ENCODE measurements at regions not wholly inside any gene's neighbourhood (a gene's known extent, or its start where the extent isn't known, plus 50 kb on each side); places are given as distances from the start of the nearest gene placed in this dataset.

DNA sequence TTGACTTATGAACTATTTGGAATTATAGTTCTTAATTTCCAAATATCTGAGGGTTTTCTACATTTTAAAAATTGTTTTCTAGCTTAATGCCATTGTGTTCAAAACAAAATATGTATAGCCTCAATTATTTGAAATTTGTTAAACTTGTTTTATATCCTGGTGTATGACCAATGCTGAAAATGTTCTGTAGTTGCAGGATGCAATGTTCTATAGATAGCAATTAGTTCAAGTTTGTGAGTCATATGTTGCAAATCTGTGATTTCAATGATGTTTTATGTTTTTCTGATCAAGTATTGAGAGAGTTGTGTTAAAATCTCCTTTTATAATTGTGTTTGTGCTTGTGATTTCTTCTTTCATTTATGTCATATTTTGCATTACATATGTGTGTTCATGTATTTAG, 517.5 kb downstream of the ADGRL2 start:
- DNase-seq: no peak

DNA sequence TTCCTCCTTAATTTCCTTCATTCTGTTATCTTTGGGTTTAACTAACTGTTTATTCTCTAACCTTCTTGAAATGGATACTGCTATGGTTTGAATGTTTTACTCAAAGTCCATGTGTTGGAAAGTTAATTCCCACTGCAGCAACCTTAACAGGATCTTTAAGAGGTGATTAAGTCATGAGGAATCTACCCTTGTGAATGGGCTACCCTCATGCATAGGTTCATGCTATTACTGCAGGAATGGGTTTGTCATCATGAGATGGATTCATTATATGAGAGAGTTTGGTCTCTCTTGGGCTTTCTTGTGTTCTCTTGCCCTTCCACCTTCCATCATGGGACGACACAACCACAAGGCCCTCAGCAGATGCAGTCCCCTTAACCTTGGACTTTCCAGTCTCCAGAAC, 516.9 kb downstream of the ADGRL2 start:
- no peak for DNase-seq

DNA sequence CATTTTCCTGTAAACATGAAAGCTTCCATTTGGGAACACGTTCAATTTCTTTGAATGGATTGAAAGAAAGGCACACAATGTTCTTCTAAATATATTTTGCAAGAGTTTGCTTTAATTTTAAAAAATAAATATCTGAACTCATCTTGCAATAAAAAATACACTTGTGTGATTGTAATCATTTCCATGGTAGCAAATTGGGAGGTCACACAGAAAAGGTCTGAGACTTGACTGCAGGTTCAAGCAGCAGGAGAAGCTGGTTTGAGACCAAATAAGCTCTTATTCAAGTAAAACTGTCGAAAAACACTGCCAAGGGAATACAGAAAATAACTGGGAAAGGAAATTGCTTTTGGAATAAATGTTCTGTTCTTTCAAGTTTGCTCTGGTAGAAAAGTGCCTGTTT, 498.9 kb downstream of the ADGRL2 start:
- no peak for DNase-seq

DNA sequence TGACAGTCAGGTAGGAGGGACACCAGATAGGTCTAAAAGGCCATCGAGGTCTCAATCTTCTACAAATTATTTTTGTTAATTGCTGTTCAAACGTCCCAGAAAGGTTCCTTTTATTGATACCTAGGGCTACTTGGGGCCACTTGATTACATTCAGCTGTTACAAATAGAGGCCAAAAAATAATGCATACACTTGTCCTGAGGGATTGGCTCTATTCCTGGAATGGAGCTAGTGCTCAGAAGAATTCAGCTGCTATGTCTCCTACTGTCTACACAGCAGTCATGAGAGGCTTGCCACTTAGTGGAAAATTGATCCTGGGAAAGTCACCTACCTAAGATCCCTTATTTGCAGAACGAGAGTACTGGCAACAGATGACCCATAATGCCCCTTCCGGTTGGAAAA, 498.3 kb downstream of the ADGRL2 start:
- no peak for DNase-seq

DNA sequence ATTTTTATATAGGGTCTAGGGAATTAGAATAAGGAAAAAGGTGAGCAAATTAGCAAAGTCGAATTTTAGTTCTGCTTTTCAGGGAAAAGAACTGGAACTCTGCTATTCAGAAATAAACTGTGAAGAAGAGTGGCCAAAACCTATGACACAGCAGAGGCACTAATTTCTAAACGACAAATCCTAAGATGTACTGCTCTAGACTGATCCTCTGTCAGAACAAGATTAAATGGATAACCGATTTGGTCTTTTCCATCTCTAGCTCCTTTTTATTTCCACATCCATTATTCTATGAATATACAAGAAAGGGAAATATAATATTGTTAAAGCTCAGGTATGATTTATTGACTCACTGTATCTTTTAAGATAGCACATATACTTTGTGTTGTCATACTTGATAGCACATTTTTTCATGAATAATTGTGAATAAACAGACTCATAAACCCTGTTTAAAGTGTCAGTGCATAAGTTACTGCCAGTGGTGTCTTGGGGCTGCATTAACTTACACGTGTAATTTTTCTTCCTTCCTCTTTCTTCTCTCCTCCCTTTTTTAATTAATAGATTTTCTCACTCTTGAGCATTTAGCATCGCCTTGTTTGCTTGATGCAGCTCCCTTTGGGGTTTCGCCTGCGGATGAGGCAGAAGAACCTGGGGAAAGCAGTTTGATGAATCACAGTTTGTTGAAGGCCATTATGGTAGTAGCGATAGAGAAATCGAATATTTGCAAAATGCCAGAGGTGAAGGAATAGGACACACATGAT, 496.6 kb downstream of the ADGRL2 start:
- DNase-seq: no peak

DNA sequence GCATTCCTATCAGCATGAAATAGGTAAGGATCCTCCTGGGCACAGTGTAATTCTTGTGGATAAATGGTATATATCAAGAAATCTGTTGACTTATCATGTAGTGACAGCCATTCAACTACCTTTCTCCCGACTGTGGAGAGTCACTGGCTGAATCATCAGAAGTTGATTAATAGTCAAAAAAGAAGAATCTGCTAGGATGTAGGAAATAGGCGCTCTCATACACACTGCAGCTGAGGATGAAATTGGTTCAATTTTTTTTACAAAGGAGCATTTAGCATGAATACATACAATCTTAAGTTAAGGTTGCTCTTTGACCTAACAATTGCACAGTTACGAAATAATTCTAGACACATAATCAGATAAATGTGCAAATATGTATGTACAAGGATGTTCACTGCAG, 486.8 kb downstream of the ADGRL2 start:
- DNase-seq: no peak

DNA sequence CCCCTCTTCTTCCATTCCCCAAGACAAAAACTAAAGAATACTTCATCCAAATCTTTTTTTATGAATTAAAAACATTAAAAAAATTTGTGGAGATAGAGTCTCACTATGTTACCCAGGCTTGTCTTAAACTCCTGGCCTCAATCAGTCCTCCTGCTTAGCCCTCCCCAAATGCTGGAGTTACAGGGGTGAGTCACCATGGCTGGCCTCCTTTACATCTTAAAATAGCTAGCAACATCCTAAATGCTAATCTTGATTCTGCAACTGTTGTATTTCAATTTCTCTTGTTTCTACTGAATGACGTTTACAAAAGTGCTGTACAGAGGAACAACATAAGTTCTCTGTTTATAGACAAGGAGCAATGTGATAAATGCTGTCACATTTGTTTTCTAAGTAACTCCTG, 483.5 kb downstream of the ADGRL2 start:
- DNase-seq: no peak

DNA sequence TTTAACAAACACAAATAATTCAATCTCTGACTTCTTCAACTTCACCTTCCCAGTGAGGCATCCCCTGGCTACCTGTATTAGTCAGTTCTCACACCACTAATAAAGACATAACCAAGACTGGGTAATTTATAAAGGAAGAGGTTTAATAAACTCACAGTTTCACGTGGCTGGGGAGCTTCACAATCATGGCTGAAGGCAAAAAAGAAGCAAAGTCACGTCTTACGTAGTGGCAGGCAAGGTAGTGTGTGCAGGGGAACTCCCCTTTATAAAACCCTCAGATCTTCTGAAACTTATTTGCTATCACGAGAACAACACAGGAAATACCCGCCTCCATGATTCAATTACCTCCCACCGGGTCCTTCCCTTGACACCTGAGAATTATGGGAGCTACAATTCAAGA, 478.5 kb downstream of the ADGRL2 start:
- no peak for DNase-seq

DNA sequence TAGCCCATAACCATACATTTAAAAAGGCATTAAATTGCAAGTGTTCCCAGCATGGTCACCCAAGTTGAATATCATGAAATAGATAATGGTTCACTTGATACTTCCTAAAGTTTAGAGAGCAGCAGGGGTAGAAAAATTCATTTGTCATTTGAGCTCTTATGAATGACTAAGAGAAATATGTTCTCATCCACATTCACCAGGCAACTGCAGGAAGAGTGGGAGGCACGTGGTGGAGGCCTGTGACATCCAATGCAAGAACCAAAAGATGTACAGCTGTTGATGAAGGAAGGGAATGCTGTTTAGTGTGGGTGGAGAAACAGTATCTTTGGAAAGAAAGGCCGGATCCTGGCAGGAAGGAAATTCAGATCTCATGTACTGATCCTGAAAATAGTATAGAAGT, 473.1 kb downstream of the ADGRL2 start:
- DNase-seq: no peak

DNA sequence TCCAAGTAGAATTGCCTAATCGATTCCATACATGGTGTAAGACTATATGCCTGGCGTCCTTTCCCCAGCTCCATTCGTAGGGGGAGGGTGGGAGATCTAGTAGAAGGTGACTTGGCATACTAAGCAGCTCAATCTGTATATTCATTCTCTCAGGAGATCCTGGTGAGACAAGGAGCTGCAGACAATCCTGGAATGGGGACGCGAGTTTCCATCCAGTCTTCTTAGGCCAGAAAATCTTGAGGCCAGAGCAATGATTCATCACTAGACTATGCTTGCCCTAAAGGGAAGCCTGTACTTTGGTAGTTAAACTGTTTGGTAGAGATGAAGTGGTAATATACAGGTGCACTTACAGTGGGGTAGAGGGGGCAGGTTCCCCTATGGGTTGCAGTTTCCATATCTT, 468.7 kb downstream of the ADGRL2 start:
- DNase-seq: no peak

DNA sequence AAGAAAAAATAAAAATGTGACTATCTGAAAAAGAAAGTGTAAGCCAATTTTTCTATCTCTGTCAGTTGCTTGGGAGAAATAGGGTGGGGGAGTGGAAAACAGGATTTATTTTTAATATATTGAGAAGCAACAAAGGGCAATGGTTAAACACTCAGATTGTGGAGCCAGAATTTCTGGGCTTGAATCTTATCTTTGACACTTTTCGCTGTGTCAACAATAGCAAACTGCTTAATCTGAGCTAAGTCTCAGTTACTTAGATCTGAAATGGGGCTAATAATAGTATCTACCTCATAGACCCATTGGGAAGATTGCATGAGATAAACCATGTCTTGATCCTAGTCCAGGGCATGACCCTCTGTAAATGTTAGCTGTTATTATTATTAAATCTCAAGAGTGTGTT, 468.1 kb downstream of the ADGRL2 start:
- no peak for DNase-seq

DNA sequence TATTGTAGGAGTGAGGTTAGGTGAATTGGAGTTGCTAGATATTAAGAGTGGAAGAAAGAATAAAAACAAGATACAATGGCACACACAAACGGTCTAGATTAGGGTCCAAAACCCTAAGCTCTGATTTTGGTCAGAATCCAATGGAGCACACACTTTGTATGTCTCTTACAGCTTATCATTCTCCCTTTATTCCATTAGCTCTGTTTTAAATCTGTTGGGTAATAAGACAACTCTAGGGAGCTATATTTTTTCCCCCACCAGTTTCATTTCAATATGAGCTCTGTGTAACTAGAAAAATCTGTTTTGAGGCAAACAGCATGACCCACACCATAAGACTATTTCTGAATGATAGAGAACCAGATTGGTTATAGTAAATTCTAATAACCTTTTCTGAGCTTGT, 465.6 kb downstream of the ADGRL2 start:
- DNase-seq: no peak

DNA sequence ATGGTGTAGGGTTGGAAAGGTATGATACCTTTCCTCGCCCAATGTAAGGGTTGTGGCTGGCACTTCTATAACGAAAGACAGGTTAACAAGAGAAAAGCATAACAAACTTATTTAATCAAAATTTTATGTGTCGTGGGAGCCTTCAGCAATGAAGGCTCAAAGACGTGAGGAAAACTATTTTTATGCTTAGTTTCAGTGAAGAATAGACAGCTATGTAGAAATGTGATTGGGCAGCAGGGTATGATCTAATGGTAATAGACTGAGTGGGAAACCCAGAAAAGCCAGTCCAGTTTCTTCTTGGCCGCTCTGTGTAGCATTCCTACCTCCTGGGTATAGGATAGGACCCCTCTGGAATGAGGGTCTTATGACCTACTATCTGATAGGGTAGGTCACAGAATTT, 464.7 kb downstream of the ADGRL2 start:
- no peak for DNase-seq

DNA sequence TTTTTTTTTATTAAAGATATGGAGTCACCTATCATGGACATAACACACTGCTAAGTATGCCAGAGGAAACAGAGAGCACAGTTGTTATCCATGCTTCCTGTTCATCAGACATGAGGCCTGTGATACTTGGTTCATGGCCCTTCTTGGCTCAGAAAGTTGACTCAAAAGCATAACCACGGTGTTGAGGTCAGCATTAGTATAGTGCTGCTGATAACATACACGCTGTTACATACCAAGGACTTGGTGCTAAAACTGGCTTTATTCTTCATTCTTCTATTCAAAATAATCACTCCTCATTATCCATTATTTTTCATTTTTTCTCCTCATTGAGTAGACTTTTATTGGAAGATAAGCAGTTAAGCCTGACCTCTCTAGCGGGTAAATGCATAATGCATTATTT, 464.1 kb downstream of the ADGRL2 start:
- DNase-seq: no peak

DNA sequence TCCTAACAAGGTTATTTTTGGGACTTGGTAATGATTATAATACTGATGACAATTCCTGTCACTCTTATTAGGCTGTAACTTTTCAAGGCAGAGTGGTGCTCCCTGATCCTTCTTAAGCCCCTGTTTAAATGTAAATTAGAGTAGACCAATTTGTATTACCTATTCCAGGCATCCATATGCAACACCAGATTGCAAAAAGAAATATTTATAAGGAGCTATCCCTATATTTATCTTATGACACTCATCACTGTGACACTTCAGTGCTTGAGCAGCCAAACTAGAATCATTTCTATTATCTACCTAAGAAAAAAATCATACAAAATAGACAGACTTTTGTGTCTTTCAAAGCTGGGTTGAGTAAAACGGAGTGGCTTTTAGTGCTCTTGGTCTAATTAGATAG, 462.7 kb downstream of the ADGRL2 start:
- DNase-seq: no peak

DNA sequence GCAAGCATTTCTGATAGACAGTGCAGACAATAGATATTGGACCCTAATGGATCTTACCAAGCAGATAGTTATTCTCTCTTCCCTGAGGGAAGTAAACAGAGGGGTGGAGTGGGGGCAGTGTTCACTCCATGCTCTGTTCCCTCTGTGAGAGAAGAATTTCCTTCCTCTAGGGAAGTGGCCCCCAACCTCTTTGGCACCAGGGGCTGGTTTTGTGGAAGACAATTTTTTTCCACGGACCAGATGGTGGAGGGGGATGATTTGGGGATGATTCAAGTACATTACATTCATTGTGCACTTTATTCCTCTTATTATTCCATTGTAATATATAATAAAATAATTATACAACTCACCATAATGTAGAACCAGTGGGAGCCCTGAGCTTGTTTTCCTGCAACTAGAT, 459.9 kb downstream of the ADGRL2 start:
- DNase-seq: no peak

DNA sequence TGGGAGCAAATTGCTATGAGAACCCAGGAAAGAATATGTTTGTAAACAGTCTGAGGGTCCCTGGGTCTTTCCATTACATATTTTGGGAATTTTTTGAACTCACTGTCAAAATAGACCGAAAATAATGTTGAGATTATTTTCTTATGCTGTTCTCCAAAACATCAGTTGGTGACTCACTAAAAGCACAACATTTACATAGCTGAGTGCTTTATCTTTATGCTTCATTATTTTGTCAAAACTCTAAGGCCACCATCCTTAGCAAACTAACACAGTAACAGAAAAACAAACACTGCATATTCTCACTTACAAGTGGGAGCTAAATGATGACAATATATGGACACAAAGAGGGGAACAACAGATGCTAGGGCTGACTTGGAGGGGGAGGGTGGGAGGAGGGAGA, 459.3 kb downstream of the ADGRL2 start:
- no peak for DNase-seq

DNA sequence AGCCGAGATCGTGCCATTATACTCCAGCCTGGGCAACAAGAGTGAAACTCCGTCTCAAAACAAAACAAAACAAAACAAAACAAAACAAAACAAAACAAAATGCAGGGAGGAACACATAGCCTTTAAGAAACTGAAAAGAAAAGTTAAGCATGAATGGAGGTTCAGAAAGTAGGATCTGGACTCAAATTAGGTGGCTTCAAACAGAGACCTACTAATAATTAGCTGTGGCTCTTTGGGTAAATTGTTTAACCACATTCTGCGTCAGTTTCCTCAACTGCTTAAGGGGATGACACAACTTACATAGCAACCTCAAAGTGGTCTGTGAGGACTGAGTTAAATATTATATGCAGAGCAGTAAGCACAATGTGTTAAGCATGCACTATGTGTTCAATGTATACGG, 458.2 kb downstream of the ADGRL2 start:
- no peak for DNase-seq

DNA sequence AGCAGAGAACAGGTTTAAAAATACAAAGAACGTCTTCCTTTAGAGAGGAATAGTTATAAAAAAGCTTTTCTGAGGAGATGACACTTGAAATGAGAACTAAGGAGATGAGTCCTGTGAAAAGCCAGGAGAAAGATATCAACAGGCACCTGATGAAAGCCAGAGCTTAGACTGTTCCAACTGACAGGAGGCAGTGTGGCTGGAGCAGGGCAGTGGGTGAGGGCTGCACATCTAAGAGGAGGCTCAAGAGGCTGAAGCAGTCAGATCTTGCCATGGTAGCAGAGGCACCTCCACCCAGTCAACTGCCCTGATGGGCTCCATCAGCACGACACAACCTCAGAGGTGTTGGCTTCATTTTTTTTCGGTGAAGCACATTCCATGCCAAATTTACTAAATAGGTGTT, 445.3 kb downstream of the ADGRL2 start:
- DNase-seq: no peak

DNA sequence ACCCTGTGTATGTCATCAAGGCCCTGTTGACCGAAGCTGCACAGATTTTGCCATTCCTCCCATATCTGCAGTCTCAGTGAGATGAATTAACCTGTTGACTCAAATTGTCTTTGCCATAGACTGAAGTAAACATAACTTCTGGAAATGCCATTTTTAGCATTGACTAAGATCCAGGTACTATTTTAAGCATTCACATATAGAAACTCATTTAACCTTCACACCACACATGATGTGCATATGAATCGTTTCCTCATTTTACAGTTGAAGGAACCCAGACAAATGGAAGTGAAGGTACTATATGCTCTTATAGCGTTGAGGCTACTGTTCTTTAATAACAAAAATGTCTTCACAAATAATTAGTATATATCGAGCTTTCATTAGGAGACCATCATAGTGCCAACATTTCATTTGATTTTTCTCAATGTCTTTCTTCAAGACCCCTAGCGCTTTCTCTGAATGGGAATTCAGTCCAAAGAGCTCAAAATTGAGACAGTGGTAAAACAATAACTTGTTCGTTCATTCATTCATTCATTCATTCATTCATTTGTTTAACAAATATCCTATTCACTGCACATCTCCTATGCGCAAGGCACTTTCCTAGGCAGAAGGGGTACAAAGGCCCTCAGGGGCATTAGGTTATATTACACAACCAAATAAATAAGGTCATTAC, 444.7 kb downstream of the ADGRL2 start:
- DNase-seq: no peak

DNA sequence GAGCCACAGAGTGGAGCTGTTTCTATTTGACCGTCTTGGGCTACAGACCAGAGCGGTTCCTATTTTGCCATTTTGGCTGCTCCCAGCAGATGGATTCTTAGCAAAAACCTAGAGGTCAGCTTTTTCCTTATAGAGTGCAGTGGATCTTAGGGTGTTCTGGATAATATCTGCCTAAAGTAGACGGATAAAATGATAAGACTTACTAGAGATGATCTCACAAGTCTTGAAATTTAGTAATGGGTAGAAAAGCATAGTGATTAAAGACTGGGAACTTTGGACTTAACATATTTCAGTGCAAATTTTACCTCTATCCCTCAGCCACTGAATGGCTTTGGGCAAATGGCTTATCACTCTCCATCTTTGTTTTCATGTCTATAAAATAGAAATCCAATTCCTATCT, 439.8 kb downstream of the ADGRL2 start:
- no peak for DNase-seq

DNA sequence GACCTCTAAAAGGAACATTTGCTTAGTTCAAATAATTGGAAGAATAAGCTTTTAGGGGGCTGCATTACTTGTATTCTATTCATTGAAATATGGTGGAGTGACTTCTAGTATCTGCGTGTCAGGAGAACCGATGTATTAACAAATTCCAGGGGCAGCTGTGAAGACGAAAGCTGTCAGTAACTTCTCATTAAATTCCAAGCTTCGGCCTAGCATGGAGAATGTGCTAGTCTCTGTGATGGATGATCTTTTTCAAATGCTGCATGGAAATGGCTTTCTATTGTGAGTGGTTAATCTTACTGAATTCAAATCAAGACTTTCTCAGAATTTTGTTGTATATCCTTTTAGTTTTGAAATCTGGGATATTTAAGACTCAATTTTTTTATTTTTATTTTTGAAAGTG, 429.9 kb downstream of the ADGRL2 start:
- DNase-seq: no peak

DNA sequence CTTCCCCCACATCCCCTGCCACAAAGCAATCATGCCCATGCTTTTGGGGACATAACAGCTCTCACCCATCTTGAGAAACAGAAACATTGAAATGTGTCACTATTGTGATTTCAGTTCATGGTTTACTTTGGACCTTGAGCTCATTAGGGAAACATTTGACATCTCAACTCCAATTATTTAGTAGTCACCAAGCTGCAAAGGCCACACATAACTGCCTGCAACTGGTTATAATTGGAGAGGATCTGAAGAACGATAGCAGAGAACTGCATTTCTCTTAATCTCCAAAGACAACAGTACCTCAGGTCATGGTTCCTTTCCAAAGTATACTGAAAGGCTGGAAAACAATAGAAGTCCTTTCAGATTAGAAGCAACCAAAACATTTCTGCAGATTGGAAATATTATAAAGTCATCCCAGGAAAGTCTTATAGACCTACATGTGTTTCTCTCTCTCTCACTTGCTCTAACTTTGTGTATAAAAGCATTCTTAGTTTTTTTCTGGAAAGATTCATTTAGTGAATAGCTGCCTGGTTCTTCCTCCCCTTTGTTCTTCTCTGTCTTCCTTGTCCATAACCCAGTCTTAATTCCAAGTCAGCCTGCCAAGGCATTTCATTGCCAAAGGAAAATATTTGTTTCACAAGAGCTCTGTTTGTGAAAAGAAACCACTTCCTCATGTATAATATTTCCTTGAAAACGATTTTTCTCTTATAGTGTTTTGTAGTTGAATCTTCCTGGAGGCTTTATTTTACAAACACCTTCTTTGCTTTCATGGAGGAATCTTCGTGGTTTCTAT, 426.8 kb downstream of the ADGRL2 start:
- DNase-seq: no peak

DNA sequence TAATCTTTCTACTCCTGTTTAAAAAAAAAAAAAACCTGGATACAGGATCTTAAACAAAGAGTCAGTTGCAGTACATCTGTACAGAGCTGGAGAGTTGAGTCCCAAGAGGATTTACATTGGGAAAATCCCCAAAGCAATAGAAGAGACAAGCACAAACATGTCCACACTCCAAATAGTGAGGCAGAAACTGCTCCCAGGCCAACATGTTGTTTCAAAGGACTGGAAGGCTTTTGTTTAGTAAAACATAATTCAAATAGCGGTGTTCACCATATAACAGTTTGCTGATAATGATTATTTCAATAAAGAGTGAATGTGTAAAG, 425.4 kb downstream of the ADGRL2 start:
- no peak for DNase-seq
